ENCODE measurements at regions not wholly inside any gene's neighbourhood (a gene's known extent, or its start where the extent isn't known, plus 50 kb on each side); places are given as distances from the start of the nearest gene placed in this dataset.

- H3K36me3 ChIP-seq = no peaks in the 10 kb centered on the region
- H3K4me1 ChIP-seq (ENCODE audit: low read depth) = peaks cover 7% of the 10 kb centered on the region
- no peak for TF ChIP-seq CTCF (IDR thresholded peaks at IDR 0.05; ENCODE audit: low read depth, low read length)
- DNase-seq (ENCODE audit: low read depth in 1 of 2, low spot score in 1 of 2) = no peak
- H3K27ac ChIP-seq = no peak overlapping the region
- no peaks in the 10 kb centered on the region for H3K27me3 ChIP-seq
- H3K4me3 ChIP-seq = no peak overlapping the region
- no peaks in the 10 kb centered on the region for H3K9me3 ChIP-seq (ENCODE audit: low read depth)
Measured at GRCh38 chr14:86597279-86597678, 1067.3 kb downstream of the FLRT2 start.

DNA sequence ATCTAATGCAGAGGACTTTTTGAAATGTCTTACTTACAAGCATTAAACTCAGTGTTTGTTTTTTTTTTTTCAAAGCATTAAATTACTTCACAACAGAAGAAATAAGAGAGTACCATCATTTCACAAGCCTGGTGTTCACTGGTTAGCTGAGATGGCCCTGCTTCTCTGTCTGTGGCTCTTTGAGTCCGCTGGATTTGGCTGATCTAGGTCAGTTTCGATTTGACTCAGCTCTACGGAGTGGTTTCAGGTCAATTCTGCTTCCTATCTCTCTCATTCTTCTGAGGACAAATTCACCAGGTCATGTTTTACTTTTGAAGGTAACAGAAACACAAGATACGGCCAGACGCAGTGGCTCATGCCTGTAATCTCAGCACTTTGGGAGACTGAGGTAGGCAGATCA, 1066.1 kb downstream of the FLRT2 start:
- Histone ChIP-seq H3K36me3 (no peaks in the 10 kb centered on the region), H3K4me1 (ENCODE audit: low read depth) (peaks cover 7% of the 10 kb centered on the region), H3K9me3 (ENCODE audit: low read depth) (no peaks in the 10 kb centered on the region), H3K27me3 (no peaks in the 10 kb centered on the region), H3K27ac (no peak overlapping the region), H3K4me3 (no peak overlapping the region)
- no peak for DNase-seq (ENCODE audit: low read depth in 1 of 2, low spot score in 1 of 2)
- no peak for TF ChIP-seq CTCF (IDR thresholded peaks at IDR 0.05; ENCODE audit: low read depth, low read length)

GRCh38 chr14:86575141-86575540, 1045.2 kb downstream of the FLRT2 start:
- no peak overlapping the region for H3K27ac ChIP-seq
- H3K36me3 ChIP-seq = no peaks in the 10 kb centered on the region

DNA sequence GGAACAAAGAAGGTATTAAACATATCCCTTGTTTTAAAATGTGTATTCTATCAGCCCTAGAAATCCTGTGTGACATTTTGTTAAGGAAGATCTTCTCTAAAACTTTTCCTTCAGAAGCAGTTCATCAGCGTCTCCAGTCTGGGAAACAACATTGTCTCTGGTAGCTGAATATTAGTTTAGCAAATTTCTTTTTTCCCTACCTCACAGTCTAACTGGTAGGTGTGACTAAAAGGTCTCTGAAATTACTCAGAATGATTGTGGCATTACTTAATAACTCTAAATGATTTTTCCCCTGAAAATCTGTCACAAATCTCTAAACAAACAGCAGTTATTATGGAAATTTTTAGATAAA, 1044.8 kb downstream of the FLRT2 start:
- H3K27me3 ChIP-seq = no peaks in the 10 kb centered on the region
- no peaks in the 10 kb centered on the region for H3K9me3 ChIP-seq (ENCODE audit: low read depth)
- H3K27ac ChIP-seq = no peak overlapping the region
- no peak for TF ChIP-seq CTCF (IDR thresholded peaks at IDR 0.05; ENCODE audit: low read depth, low read length)
- no peak for DNase-seq (ENCODE audit: low read depth in 1 of 2, low spot score in 1 of 2)
- no peaks in the 10 kb centered on the region for H3K36me3 ChIP-seq
- H3K4me3 ChIP-seq = no peak overlapping the region
- H3K4me1 ChIP-seq (ENCODE audit: low read depth) = no peaks in the 10 kb centered on the region

More at GRCh38 chr14:86575141-86575540, 1045.2 kb downstream of the FLRT2 start:
- DNase-seq (ENCODE audit: low read depth in 1 of 2, low spot score in 1 of 2) = peak in 1 of 2 donors; percentile 2
- no peak overlapping the region for H3K4me3 ChIP-seq
- no peaks in the 10 kb centered on the region for H3K4me1 ChIP-seq (ENCODE audit: low read depth)
- TF ChIP-seq CTCF (IDR thresholded peaks at IDR 0.05; ENCODE audit: low read depth, low read length) = no peak
- H3K27me3 ChIP-seq = no peaks in the 10 kb centered on the region
- H3K9me3 ChIP-seq (ENCODE audit: low read depth) = no peaks in the 10 kb centered on the region

GRCh38 chr14:86574051-86574777, 1044.3 kb downstream of the FLRT2 start:
- Histone ChIP-seq H3K36me3 (no peaks in the 10 kb centered on the region), H3K27ac (no peak overlapping the region), H3K27me3 (no peaks in the 10 kb centered on the region), H3K4me3 (no peak overlapping the region), H3K4me1 (ENCODE audit: low read depth) (no peaks in the 10 kb centered on the region), H3K9me3 (ENCODE audit: low read depth) (no peaks in the 10 kb centered on the region)
- peak in 1 of 2 donors; percentile 65 for DNase-seq (ENCODE audit: low read depth in 1 of 2, low spot score in 1 of 2)
- no peak for TF ChIP-seq CTCF (IDR thresholded peaks at IDR 0.05; ENCODE audit: low read depth, low read length)
